Lower lobe of right lung (tissue), 2 donors: ENCODE measurements at regions not wholly inside any gene's neighbourhood (a gene's known extent, or its start where the extent isn't known, plus 50 kb on each side); places are given as distances from the start of the nearest gene placed in this dataset.

Experiments
- ATAC-seq, 2 donors: fragments of 200-7000 bp; cut with Tn5 transposase; one replicate each; pipeline ENCODE4 v1.9.1; 2020 to 2022; ENCODE audit warnings: mild to moderate bottlenecking in 2 of 2, moderate library complexity in 2 of 2
- DNase-seq: peaks from one replicate; pipeline ENCODE4 v3.0.0-alpha.2; 2020
- H3K27ac ChIP-seq: fragments of 200-600 bp; one replicate; pipeline ENCODE4 v1.8.0; 2022
- H3K27me3 ChIP-seq: fragments of 200-600 bp; one replicate; pipeline ENCODE4 v1.8.0; 2022; ENCODE audit warnings: low read depth
- H3K36me3 ChIP-seq: fragments of 200-600 bp; one replicate; pipeline ENCODE4 v1.8.0; 2022; ENCODE audit warnings: mild to moderate bottlenecking
- H3K4me1 ChIP-seq: fragments of 200-600 bp; one replicate; pipeline ENCODE4 v1.8.0; 2022
- H3K4me3 ChIP-seq: fragments of 200-600 bp; one replicate; pipeline ENCODE4 v1.8.0; 2022; ENCODE audit warnings: mild to moderate bottlenecking
- H3K9me3 ChIP-seq: fragments of 200-600 bp; one replicate; pipeline ENCODE4 v1.8.0; 2022
- CTCF ChIP-seq: fragments of 200-600 bp; IDR thresholded peaks from one replicate; pipeline ENCODE4 v1.8.0; 2022; ENCODE audit warnings: antibody characterized with exemption, mild to moderate bottlenecking
- intact Hi-C: fragments of 100-400 bp; cut with DNase I; formaldehyde crosslinking; loops from one replicate; pipeline ENCODE4 v1.11.0; 2022
- donor health status: DM: no; HTN: yes; CAD: no; lungs with severe emphysema.

- ATAC-seq (no peak), DNase-seq (no peak)
- no peak overlapping the region for H3K4me3 ChIP-seq
- H3K27me3 ChIP-seq = no peaks in the 10 kb centered on the region
- H3K36me3 ChIP-seq = no peaks in the 10 kb centered on the region
- no peaks in the 10 kb centered on the region for H3K4me1 ChIP-seq
- TF ChIP-seq CTCF = no peak
- no peak overlapping the region for H3K27ac ChIP-seq
- H3K9me3 ChIP-seq = no peaks in the 10 kb centered on the region
- intact Hi-C loops = no loop called here
Measured at GRCh38 chr1:103905363-103905762, 155.7 kb downstream of the AMY1C start.

- H3K9me3 ChIP-seq = no peaks in the 10 kb centered on the region
- H3K4me3 ChIP-seq = no peak overlapping the region
- ATAC-seq (no peak), DNase-seq (no peak)
- no peaks in the 10 kb centered on the region for H3K36me3 ChIP-seq
- intact Hi-C loops = no loop called here
- no peak overlapping the region for H3K27ac ChIP-seq
- H3K27me3 ChIP-seq = no peaks in the 10 kb centered on the region
- no peak for TF ChIP-seq CTCF
- H3K4me1 ChIP-seq = no peaks in the 10 kb centered on the region
Measured at GRCh38 chr1:103911450-103911849, 161.8 kb downstream of the AMY1C start.

GRCh38 chr1:103917795-103918194, 168.1 kb downstream of the AMY1C start:
- H3K9me3 ChIP-seq = no peaks in the 10 kb centered on the region
- intact Hi-C loops = no loop called here
- H3K4me1 ChIP-seq = no peaks in the 10 kb centered on the region
- ATAC-seq = no peak
- H3K27ac ChIP-seq = no peak overlapping the region
- TF ChIP-seq CTCF = no peak
- DNase-seq = no peak
- H3K36me3 ChIP-seq = no peaks in the 10 kb centered on the region
- H3K27me3 ChIP-seq = no peaks in the 10 kb centered on the region
- no peak overlapping the region for H3K4me3 ChIP-seq

GRCh38 chr1:103931891-103932290, 182.2 kb downstream of the AMY1C start:
- Histone ChIP-seq H3K27me3 (no peaks in the 10 kb centered on the region), H3K36me3 (no peaks in the 10 kb centered on the region), H3K9me3 (no peaks in the 10 kb centered on the region), H3K4me1 (no peaks in the 10 kb centered on the region), H3K4me3 (no peak overlapping the region), H3K27ac (no peak overlapping the region)
- TF ChIP-seq CTCF = no peak
- ATAC-seq (no peak), DNase-seq (no peak)
- intact Hi-C loops = no loop called here

GRCh38 chr1:103937763-103938357, 188.2 kb downstream of the AMY1C start:
- no peaks in the 10 kb centered on the region for H3K36me3 ChIP-seq
- DNase-seq (no peak), ATAC-seq (no peak)
- H3K27ac ChIP-seq = no peak overlapping the region
- no peaks in the 10 kb centered on the region for H3K4me1 ChIP-seq
- H3K4me3 ChIP-seq = no peak overlapping the region
- no peaks in the 10 kb centered on the region for H3K9me3 ChIP-seq
- TF ChIP-seq CTCF = no peak
- intact Hi-C loops = no loop called here
- no peaks in the 10 kb centered on the region for H3K27me3 ChIP-seq

- H3K4me1 ChIP-seq = no peaks in the 10 kb centered on the region
- H3K27me3 ChIP-seq = no peaks in the 10 kb centered on the region
- H3K27ac ChIP-seq = no peak overlapping the region
- no peaks in the 10 kb centered on the region for H3K9me3 ChIP-seq
- no peak overlapping the region for H3K4me3 ChIP-seq
- DNase-seq (no peak), ATAC-seq (no peak)
- no peak for TF ChIP-seq CTCF
- no peaks in the 10 kb centered on the region for H3K36me3 ChIP-seq
- intact Hi-C loops = no loop called here
Measured at GRCh38 chr1:103941086-103941485, 191.4 kb downstream of the AMY1C start.
